Activated CD4-positive, CD25-positive, alpha-beta regulatory T cell treated with anti-CD3 and anti-CD28 coated beads, Interleukin-2, amount 50 U/mL, for 16 hours (primary cell): ENCODE measurements at regions not wholly inside any gene's neighbourhood (a gene's known extent, or its start where the extent isn't known, plus 50 kb on each side); places are given as distances from the start of the nearest gene placed in this dataset.
"Not testable (repeated sequence)": the region's sequence is repeated elsewhere in the genome, so short reads cannot be mapped to it uniquely, and the experiment has no call there.

Experiments used
- DNase-seq: peaks from one replicate; pipeline ENCODE4 v3.0.0-alpha.2; 2020; ENCODE audit warnings: low read depth, low spot score

DNA sequence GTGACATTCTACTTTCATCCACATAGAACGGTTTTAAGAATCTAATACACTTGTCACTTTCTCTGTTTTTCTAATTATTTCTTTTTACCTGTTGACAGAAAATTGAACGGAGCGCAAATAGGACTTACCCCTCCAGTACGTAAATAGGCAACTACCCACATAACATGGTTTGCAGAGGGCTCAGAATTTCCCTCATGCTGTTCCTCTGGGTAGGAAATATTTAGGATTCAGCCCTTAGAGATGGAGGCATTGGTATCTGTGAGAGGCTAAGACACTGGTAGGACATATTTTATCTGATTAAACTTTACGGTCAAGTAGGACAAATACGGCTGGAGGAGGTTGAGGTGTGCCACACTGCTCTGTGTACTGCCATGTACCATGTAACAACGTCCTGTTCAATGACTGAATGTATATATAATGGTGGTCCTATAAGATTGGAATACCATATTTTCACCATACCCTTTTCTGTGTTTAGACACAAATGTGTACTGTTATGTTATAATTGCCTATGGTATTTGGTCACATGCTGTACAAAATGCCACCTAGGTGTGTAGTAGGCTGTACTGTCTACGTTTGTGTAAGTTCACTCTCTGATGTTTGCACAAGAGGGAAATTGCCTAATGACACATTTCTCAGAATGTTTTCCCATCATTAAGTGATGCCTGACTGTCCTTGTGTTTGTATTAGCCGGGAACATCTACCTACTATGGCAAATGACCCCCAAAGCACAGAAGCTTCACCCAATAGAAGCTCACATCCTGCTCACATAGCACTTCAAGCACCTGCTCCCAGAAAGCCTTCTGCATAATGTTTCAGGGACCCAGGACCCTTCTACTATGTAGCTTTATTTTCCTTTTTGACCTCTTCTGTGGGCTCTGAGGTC, 429.4 kb upstream of the AKR1E2 start:
- no peak for DNase-seq

DNA sequence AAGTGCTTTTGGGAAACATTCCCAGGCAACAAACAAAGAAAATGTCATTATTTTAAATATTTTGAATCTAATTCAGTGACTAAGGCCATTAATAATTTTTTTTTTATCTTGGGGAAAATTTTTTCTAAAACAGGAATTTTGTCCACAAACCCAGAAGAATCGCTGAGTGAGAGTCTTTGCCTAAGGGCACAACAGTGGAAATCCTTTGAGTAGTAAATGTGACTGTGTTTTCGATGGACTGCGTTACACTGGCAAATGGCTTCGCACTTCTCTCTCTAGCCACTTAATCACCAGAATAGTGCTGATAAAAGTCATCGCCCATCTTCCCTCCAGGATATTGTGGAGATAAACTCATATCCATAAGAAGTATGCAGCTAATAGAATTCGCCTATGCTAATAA, 430.3 kb upstream of the AKR1E2 start:
- DNase-seq: no peak

DNA sequence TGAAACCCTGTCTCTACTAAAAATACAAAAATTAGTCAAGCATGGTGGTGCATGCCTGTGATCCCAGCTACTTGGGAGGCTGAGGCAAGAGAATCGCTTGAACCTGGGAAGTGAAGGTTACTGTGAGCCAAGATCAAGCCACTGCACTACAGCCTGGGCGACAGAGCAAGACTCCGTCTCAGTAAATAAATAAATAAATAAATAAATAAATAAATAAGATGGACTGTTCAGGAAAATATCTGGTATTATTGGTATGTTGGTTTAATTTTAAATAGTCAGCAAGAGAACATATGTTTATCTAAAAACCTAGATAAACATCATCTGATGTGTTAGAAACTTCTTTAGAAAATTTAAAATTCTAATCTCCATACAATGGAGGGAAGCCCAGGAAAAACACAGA, 431.6 kb upstream of the AKR1E2 start:
- DNase-seq: not testable (repeated sequence)

DNA sequence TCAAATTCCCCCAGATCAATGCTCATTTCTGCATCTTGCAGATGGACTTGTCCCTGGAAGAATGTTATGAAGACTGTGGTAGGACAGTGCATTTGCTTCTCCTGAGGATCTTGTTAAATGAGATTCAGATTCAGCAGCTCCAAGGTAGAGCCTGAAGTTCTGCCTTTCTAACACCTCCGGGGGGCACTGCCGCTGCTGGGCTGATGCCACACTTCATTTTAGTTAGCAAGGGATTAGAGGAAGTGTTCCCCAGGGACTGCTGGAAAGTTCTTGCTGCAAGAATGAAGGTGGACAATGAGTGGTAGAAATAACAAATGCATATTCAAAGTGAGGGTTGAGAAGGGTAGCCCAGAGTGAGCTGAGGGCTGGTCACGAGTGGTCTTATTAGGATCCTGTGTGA, 434.3 kb upstream of the AKR1E2 start:
- DNase-seq: no peak

DNA sequence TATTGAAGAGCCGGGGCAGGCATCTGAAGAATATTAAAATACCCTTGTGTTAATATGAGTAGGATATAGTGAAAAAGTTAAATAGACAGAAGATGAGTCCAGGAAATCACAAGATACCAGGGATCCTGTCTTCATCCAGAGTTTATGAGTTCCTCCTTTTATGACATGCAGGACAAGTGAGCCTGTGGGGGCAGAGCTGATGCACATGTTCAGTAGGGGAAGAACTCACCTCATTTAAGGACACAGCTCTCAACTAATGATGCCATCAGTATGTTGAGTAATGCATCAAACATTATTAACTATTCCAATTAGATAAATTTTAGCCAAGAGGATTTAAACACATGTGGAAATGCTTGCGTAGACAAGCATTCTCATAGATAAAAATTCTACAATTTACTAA, 435.8 kb upstream of the AKR1E2 start:
- DNase-seq: no peak

DNA sequence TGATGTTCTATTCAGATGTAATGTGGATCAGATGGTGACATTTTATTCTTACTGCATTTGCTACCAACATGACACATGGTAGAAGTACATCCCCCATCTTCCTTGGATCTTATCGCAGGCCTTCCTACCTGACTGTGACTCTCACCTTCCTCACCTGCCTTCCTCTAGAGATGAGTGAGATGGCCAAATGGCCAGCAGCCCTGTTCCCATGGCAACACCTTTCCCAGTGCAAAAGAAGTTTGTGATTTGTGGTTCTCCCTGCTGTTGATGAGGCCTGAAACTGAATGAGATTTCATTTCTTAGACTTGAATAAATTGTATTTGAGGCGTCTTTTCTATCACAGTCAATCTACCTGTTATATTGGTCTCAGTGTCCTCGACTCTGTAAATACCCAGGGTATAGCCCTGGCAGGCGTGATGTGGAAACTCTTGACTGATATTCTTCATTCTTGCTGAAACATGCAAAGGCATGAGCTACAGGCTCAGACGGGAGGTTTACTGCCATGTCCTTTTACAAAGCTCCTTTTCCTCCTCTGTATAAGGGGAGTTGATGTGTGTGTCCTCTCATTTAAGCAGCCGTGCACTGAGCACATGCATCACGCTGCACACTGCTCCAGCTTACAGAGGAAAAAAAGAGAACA, 440.7 kb upstream of the AKR1E2 start:
- no peak for DNase-seq

DNA sequence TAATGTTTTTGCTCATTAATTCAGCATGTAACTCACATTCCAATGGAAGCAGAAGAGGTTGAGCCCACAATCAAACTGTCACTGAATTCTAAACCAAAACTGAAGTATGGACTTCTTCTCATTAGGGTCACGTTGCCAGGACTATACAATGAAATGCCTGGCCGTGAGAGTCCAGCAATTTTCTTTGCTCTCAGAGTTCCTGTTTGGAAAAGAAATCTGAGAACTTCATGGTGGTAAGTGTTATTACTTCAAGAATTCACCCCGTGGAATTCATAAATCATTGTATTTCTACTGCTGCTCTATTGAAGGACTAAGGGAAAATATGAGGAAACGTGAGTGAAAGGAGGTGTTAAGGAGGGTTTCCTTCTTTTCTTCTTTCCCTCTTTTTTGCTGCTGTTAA, 441.8 kb upstream of the AKR1E2 start:
- DNase-seq: no peak

DNA sequence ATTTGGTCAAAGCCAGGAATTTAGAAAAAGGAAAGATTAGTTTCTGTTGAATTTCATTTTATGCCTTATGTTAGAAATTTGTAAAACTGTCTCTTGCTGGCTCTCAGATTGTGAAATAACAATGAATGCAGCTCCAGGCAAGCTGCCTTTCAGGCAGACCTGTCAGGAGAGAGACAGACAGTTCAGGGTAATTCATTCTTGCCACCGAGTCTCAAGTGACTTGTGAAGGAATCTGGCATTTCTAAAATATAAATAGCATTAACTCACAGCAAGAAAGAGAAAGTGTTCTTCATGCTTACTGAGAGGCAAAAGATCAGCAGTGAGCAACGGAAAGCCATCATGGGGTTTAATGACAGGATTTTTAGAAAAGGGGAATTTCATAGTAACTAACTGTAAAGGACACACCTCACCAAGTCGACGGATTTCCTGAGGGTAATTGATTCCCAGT, 442.3 kb upstream of the AKR1E2 start:
- no peak for DNase-seq

DNA sequence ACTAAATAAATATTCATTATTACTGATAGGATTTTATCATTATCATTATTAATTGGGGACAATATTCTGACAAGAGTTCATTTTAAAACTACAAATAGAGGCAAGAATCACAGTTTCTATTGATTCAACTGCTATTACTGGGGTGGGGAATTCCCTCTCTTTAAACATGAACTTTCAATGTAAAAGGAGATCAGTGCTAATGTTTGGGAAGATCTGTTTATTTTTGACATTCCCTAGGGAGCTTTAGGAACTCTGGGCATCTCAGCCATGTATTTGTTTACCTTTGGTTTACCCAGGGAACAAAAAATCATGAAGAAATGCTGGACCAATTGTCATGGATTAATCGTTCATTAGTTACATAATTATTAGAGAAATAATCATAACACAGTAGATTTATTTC, 443.2 kb upstream of the AKR1E2 start:
- DNase-seq: no peak

DNA sequence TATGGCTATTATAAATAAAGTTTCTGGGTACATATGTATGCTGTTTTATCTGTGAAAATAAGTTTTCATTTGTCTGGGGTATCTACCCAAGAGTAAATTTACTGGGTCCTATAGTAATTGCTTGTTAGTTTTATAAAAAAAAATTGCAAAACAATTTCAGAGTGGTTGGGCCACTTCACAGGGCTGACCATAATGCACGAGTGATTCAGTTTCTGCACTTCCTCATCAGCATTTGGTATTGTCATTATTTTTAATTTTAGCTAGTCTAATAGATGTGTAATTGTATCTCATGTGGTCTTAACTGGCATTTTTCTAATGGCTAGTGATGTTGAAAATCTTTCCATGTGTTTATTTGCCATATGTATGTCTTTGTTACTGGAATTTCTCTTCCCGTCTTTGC, 452.4 kb upstream of the AKR1E2 start:
- no peak for DNase-seq

DNA sequence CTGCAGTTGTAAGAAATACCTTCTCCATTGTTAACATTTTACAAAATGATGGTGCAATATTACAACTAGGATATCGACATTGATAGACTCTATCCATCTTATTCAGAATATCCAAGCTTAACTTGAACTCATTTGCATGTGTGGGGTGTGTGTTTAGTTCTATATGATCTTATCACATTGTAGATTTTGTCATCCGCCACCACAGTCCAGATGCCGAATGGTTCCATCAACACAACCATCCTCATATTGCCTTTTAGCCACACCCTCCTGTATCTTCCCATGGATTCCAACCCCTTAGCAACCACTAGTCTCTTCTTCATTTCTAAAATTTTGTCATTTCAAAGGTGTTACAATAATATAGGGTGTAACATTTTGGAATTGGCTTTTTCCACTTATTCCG, 452.9 kb upstream of the AKR1E2 start:
- no peak for DNase-seq

DNA sequence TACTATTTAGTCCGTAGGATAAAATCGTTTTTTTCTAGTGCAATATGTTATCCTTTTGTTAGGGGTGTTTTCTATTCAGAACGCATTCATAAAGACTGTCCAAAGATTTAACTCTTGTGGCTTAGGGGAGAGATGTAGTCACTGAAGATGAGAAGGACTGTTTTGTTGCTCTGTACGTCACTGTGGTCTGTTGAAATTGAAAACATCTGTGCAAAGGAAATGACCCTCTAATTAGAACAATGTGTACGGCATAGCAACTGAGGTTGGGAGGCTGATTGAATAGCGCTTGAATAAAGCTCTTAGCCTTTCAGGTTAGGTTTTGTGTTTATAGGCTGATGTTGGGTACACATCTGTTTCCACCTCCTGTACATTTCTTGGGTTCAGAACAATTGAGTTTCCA, 453.4 kb upstream of the AKR1E2 start:
- no peak for DNase-seq

DNA sequence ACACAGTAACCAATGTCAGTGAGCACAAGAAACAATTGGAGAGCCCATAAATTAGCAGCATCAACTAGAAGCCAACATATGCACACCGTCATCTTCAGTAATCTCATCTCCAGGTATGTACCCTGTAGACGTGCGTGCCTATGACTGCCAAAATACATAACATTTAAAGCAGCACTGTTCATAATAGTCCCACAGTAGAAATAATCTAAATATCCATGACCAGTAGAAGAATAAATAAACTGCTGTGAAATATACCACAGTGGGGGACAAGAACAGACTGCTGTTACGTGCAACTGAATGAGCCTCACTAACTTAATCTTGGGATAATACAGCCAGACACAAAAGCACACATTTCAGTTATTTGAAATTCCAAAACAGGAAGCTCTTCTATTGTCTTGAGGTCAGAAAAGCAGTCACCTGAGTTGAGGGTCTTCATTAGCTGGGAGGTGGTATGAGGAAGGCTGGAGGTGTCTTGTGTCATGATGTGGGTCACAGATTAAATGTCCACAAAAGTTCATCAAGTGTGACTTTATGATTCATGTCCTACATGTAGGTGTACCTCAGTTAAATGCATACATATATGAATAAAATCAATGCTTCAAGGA, 454.2 kb upstream of the AKR1E2 start:
- DNase-seq: no peak

DNA sequence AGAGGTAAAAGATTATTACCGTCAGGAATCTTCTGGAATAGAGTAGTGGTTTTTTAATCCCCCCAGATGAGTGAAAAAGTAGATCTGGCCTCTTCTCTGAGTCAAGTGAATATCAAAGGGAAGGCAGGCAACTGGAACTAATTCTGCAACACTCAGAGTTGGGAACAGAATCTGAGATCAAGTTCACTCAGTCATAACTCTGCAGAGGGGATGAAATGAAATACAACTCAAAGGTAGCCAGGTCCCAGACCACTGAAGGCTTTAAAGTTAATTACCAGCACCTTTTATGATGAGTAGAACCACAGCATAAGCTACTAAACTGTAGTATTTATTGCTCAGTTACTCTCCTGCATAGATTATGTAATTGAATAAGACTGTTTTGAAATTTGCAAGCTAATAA, 455.6 kb upstream of the AKR1E2 start:
- DNase-seq: no peak

DNA sequence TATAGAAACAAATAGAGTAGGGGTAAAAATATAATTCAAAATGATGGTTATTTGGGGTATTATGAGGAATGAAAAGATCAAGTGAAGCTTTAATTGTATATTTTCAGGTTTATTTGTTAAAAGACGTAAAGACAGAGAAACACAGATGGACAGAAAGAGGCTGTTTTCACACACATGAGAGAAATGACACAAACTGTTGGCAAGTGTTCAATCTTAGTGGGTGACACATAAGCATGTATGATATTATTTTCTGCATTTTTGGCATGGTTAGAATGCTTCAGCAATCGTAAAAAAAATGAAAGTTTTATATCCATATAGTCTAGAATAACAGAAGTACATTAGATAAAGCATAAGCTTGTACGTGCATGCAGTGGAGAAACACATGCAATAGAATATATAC, 464.4 kb upstream of the AKR1E2 start:
- no peak for DNase-seq

DNA sequence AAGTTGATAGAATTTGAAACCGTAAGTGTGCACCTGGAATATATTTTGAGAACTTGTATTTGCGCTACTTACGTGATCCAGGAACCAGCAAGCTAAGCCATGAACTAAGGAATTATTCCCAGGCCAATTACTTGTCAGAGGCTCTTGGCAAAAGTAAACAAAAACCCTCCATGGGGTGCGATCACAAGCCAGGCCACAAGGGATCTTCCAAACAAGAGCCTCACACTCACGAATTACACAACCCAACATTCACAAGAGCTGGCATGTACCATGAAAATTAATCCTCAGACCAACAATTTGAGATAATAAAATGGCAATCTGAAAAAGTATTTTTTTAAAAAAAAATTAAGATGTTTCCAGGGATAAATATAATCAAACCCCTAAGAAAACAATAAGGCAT, 467.0 kb upstream of the AKR1E2 start:
- no peak for DNase-seq

DNA sequence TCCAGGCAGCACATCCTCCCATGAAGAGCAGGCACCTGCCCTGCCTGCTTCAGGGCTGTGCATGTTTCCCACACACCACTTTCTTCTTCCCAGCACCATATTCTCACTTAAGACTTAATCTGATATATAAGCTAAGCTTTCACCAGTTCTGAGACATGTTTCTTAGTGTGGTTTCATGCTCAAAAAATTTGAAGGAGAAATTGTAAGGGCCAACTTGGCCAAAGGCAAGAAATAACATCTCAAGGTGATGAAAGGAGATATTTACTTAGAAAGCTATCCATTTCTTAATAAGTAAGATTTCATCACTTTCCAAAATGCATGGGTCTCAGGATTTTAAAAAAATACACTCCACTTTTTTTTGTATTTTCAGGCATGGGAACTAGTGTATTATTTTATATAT, 468.1 kb upstream of the AKR1E2 start:
- no peak for DNase-seq

DNA sequence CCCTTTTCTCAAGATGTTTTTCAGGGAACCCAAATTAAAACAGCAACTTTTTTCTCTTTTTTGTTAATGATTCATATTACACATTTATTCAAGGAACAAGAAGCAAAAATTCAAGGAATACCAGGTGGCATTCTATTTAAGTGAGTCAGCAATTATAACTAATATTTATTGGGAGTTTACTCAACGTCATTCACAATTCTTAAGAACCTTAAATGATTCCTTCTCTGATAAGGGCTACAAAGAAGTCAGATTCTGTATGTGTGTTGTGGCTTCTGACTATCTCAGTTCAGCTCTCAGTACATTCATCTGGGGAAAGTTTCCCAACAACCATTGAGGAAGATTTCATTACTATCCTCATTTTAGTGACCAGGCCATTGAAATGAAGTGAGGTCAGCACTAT, 470.7 kb upstream of the AKR1E2 start:
- DNase-seq: no peak

DNA sequence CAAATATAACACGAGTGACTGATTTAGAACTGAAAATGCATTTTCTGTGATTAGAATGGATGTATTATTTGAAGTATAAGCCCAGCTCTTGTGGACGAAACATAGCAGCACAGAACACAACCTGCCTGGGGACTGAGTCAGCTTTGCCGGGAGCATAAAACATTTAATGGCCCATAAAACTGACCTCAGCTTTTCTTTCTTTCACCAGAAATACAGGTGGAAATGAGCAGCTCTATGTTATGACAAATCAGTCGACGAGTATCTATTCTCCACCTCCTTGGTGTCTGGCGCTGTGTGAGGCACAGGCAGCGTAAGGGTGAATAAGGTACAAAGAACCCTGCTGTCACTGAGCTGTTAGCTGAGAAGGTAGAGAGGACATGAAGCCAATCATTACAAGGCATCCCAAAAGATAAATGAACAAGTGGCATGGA, 471.6 kb upstream of the AKR1E2 start:
- DNase-seq: no peak

DNA sequence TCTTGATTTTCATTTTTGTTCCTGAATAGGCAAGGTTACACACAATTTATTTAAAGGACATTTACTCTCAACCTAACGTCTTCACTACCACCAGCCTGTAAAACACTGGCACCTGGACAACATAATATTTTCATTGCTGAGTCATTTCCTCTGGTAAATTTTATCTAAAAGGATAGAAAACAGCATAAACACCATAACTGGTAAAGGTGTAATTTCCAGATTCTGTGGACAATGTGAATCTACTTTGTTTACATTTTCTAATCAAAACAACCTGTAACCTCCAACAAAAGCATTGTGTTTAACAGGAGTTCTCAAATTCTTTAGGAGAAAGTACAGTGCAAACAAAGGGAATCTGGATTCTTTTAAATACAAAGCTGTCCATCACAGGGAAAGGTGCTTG, 472.0 kb upstream of the AKR1E2 start:
- DNase-seq: no peak

DNA sequence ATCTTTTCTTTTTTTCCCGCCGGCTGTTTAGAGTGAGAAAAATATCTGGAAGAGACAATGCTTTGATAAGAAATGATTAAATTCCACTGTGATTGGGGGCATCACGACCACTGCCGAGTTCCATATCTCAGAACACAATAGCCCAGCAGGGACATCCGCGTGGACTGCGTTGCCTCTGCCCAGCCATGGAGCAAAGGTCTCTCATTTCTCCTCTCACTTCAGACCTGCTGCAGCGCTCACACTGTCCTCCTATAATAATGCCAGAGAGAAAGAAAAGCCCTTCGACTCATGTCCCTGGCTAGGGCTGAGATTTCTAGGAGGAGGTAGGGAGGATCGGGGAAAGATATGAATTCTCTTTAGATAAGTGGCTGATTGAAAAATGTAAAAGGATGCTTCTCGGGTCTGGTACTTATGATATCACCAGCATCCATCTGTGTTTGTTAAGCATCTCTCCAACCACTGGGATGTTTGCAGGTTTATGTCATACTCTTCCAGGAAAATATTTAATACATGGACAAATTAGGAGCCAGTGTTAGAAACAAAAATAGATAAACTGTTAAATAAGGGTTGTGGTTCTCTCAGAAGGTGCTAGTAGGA, 472.9 kb upstream of the AKR1E2 start:
- DNase-seq: no peak

DNA sequence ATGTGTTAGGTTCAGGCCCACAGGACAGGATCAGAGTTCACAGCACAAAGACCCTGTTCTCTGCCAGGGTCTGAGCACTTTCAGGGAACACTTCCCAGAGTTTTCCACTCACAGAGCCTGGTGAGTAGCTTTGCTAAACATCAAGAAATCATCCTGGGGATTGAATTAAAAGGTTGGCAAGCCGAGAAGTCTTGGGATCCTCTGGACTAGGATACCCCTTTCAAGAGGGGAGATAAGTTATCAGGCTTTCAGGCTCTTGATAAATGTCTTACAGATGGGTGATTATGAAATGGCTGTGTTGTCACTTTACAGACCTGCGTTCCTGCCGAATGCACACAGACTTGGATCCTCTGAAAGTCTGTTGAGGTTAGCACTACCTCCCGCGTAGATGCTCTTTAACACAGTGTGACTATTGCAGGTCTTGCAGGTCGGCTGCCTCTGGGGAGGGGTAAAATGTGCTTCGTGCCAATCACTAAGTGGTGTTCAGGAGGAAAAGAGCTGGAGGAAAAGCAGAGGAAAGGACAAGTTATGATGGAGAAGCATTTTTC, 473.5 kb upstream of the AKR1E2 start:
- DNase-seq: no peak
